RWPE2 (cell line): ENCODE measurements at regions not wholly inside any gene's neighbourhood (a gene's known extent, or its start where the extent isn't known, plus 50 kb on each side); places are given as distances from the start of the nearest gene placed in this dataset.
"Not testable (repeated sequence)": the region's sequence is repeated elsewhere in the genome, so short reads cannot be mapped to it uniquely, and the experiment has no call there.

ENCODE experiments used
- ATAC-seq: fragments of 200-7000 bp; cut with Tn5 transposase; 3 replicates; pipeline ENCODE4 v1.9.1; 2021; ENCODE audit warnings: low read depth
- DNase-seq: peaks from one replicate; pipeline ENCODE4 v3.0.0-alpha.2; 2020; ENCODE audit warnings: low spot score
- H3K27ac ChIP-seq: fragments of 450-650 bp; 2 replicates; pipeline ENCODE4 v1.5.1; 2017; ENCODE audit warnings: mild to moderate bottlenecking; ENCODE audit not compliant: poor library complexity, severe bottlenecking
- H3K27me3 ChIP-seq: fragments of 250-450 bp; sonication (Bioruptor Pico); 2 replicates; pipeline ENCODE4 v1.5.1; 2021; ENCODE audit warnings: mild to moderate bottlenecking, moderate library complexity; ENCODE audit not compliant: insufficient read depth, poor library complexity, severe bottlenecking
- H3K36me3 ChIP-seq: fragments of 250-450 bp; sonication (Bioruptor Pico); 2 replicates; pipeline ENCODE4 v1.5.1; 2020; ENCODE audit warnings: low read depth, mild to moderate bottlenecking, moderate library complexity
- H3K4me1 ChIP-seq: fragments of 250-450 bp; sonication (Bioruptor Pico); 2 replicates; pipeline ENCODE4 v1.5.1; 2021; ENCODE audit warnings: mild to moderate bottlenecking, moderate library complexity; ENCODE audit not compliant: insufficient read depth, poor library complexity, severe bottlenecking
- H3K4me3 ChIP-seq: fragments of 250-450 bp; sonication (Bioruptor Pico); 2 replicates; pipeline ENCODE4 v1.5.1; 2021; ENCODE audit warnings: mild to moderate bottlenecking, moderate library complexity; ENCODE audit not compliant: severe bottlenecking
- H3K9me3 ChIP-seq: fragments of 250-450 bp; sonication (Bioruptor Pico); 2 replicates; pipeline ENCODE4 v1.5.1; 2021; ENCODE audit warnings: mild to moderate bottlenecking, moderate library complexity; ENCODE audit not compliant: severe bottlenecking
- CTCF ChIP-seq: fragments of 450-650 bp; IDR thresholded peaks from one replicate; pipeline ENCODE4 v1.5.1; 2017; ENCODE audit warnings: mild to moderate bottlenecking, moderate library complexity; ENCODE audit not compliant: poor library complexity, severe bottlenecking

DNA sequence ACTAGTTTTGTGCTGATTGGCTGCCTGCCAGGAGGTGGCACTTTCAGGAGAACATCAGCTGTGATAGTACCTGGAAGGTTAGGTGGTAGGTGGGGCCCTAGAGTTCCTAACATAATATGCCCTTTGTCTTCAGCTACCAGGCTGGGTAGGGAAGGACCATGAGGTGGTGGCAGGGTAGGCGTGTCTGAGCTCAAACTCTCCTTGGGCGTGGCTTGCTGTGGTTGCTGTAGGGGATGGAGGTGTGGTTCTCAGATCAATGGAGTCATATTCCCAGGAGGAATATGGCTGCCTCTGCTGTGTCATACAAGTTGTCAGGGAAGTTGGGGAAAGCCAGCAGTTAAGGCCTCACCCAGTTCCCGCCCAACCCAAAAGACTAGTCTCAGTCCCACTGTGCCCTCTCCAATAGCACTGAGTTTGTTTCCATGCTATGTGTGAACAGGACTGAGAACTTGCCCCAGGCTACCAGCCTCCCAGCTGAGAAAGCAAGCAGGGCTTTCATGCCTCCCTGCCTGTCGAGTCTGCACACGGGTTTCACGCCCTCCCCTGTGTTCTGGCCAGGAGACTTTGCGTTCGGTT lies 107.7 kb downstream of the CHCHD4 start:
- DNase-seq (no peak), ATAC-seq (peak; percentile 77)
- Histone ChIP-seq H3K4me1 (no peaks in the 10 kb centered on the region), H3K27ac (no peak overlapping the region), H3K36me3 (no peaks in the 10 kb centered on the region), H3K9me3 (no peaks in the 10 kb centered on the region), H3K4me3 (no peak overlapping the region), H3K27me3 (no peaks in the 10 kb centered on the region)
- TF ChIP-seq CTCF = no peak

- Histone ChIP-seq H3K27ac (no peak overlapping the region), H3K4me3 (no peak overlapping the region), H3K36me3 (no peaks in the 10 kb centered on the region), H3K4me1 (no peaks in the 10 kb centered on the region), H3K9me3 (no peaks in the 10 kb centered on the region), H3K27me3 (no peaks in the 10 kb centered on the region)
- ATAC-seq (no peak), DNase-seq (no peak)
- TF ChIP-seq CTCF = no peak
Measured at GRCh38 chr3:14007006-14007405, 117.7 kb downstream of the CHCHD4 start.

DNA sequence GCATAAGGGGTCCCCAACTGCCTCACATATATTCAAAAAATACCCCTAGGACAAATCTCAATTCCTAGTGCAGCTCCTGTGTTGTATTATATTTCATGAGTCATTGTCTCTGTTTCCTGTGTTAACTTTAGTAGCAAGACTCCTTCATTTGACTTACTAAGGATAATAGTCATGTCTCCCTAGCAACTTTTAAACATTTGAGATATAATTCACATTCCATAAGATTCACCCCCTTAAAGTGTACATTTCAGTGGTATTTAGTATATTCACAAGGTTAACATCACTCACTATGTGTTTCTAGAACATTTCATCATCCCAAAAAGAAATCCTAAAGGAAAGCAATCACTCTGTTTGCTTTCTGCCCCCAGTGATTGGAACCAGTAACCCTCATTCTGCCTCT lies 121.3 kb upstream of the WNT7A start:
- Histone ChIP-seq H3K9me3 (no peaks in the 10 kb centered on the region), H3K27me3 (no peaks in the 10 kb centered on the region), H3K27ac (peak overlapping the region; percentile 81), H3K4me1 (peaks cover 16% of the 10 kb centered on the region), H3K4me3 (no peak overlapping the region), H3K36me3 (no peaks in the 10 kb centered on the region)
- TF ChIP-seq CTCF = no peak
- ATAC-seq = peak; percentile 90
- DNase-seq = no peak

- DNase-seq (no peak), ATAC-seq (peak; percentile 60)
- Histone ChIP-seq H3K4me3 (no peak overlapping the region), H3K36me3 (no peaks in the 10 kb centered on the region), H3K9me3 (no peaks in the 10 kb centered on the region), H3K4me1 (peaks cover 16% of the 10 kb centered on the region), H3K27me3 (no peaks in the 10 kb centered on the region), H3K27ac (peak overlapping the region; percentile 81)
- no peak for TF ChIP-seq CTCF
Measured at GRCh38 chr3:14000556-14000955, 120.7 kb upstream of the WNT7A start.

DNA sequence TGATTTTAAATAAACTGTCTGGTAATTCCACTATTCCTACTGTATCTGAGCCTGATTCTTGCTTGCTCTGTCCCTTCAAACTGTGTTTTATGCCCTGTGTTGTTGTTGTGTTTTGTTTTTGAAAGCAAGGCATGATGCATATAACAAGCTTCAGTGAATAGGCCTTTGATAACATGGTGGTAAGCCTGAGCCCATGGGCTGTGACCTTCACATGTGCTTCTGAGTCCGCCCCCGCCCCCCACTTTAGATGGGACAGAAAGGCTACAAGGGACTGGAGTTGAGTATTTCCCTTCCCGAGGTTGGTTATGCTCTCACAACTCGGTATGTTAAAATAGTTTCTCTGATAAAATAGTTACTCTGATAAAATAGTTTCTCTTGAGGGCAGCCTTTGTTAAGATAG lies 119.0 kb upstream of the WNT7A start:
- ATAC-seq (no peak), DNase-seq (no peak)
- Histone ChIP-seq H3K27me3 (no peaks in the 10 kb centered on the region), H3K4me3 (no peak overlapping the region), H3K36me3 (no peaks in the 10 kb centered on the region), H3K27ac (no peak overlapping the region), H3K9me3 (no peaks in the 10 kb centered on the region), H3K4me1 (peaks cover 16% of the 10 kb centered on the region)
- no peak for TF ChIP-seq CTCF

- not testable (repeated sequence) for H3K27me3 ChIP-seq, H3K4me3 ChIP-seq, DNase-seq, ATAC-seq, H3K4me1 ChIP-seq, H3K9me3 ChIP-seq, H3K36me3 ChIP-seq, H3K27ac ChIP-seq
Measured at GRCh38 chr3:13995216-13995615, 115.3 kb upstream of the WNT7A start.

- H3K4me3 ChIP-seq, ATAC-seq, DNase-seq, H3K4me1 ChIP-seq, H3K27ac ChIP-seq, H3K36me3 ChIP-seq, H3K9me3 ChIP-seq, H3K27me3 ChIP-seq: not testable (repeated sequence)
Measured at GRCh38 chr3:13988925-13989324, 109.1 kb upstream of the WNT7A start.
